Stimulated activated naive CD8-positive, alpha-beta T cell treated with anti-CD3 and anti-CD28 coated beads, Interleukin-15, amount 100 ng/mL, for 72 hours (primary cell): ENCODE measurements at regions not wholly inside any gene's neighbourhood (a gene's known extent, or its start where the extent isn't known, plus 50 kb on each side); places are given as distances from the start of the nearest gene placed in this dataset.
A peak's percentile ranks its signal among the peaks of the same experiment; 100 is the strongest.
"Not testable (repeated sequence)": the region's sequence is repeated elsewhere in the genome, so short reads cannot be mapped to it uniquely, and the experiment has no call there.

Experiments used
- ATAC-seq: fragments of 150-1000 bp; cut with Tn5 transposase; 2 replicates; pipeline ENCODE4 v1.10.0; 2021; ENCODE audit warnings: mild to moderate bottlenecking, moderate library complexity
- DNase-seq, 2 donors: peaks; one replicate each; pipeline ENCODE4 v3.0.0; 2021 to 2022
- H3K27ac Mint-ChIP-seq, 2 donors: one replicate each; pipeline ENCODE4 v1.8.0; 2022; ENCODE audit warnings: mild to moderate bottlenecking in 2 of 2, mixed read lengths in 2 of 2, moderate library complexity in 2 of 2
- H3K27me3 Mint-ChIP-seq: one replicate; pipeline ENCODE4 v1.8.0; 2022; ENCODE audit warnings: mixed read lengths
- H3K4me1 Mint-ChIP-seq: one replicate; pipeline ENCODE4 v1.8.0; 2022; ENCODE audit warnings: mild to moderate bottlenecking, mixed read lengths
- H3K4me3 Mint-ChIP-seq, 2 donors: one replicate each; pipeline ENCODE4 v1.8.0; 2022; ENCODE audit warnings: mild to moderate bottlenecking in 2 of 2, mixed read lengths in 2 of 2, moderate library complexity in 1 of 2
- H3K9me3 Mint-ChIP-seq, 2 donors: one replicate each; pipeline ENCODE4 v1.8.0; 2022; ENCODE audit warnings: mixed read lengths in 2 of 2

DNA sequence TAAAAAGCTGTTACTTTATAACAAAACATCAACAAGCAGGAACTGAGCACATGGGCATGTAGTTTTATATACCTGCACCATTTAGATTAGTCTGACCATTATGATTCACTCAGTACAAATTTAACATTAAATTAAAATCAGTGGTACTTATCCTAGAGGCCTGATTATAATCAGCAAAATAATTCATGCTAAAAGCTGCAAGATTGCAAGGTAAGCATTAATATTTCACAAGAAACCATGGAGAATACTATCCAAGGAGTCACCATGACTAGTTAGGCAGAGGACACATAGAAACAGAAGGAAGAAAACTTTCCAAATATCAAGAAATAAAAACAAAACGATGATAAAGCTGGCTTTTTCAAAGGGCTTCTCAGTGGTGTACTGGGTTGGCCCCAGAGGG, 297.5 kb downstream of the KLF13 start:
- H3K27me3 Mint-ChIP-seq = peaks cover 27% of the 10 kb centered on the region
- not testable (repeated sequence) for H3K27ac Mint-ChIP-seq, H3K4me1 Mint-ChIP-seq

GRCh38 chr15:31635715-31636114, 309.1 kb downstream of the KLF13 start:
- not testable (repeated sequence) for H3K4me1 Mint-ChIP-seq, DNase-seq, H3K4me3 Mint-ChIP-seq, ATAC-seq
- Mint-ChIP-seq H3K9me3 (peaks cover 4 to 12% of the 10 kb centered on the region in 2 donors), H3K27ac (peak overlapping the region in 1 of 2 donors; percentile 34), H3K27me3 (peaks cover 59% of the 10 kb centered on the region)

More for the DNA sequence above, 297.5 kb downstream of the KLF13 start:
- DNase-seq, H3K9me3 Mint-ChIP-seq, H3K4me3 Mint-ChIP-seq, ATAC-seq: not testable (repeated sequence)

- not testable (repeated sequence) for H3K27ac Mint-ChIP-seq, H3K4me3 Mint-ChIP-seq
Measured at GRCh38 chr15:31636911-31637310, 310.3 kb downstream of the KLF13 start.

GRCh38 chr15:31643955-31644354, 317.3 kb downstream of the KLF13 start:
- not testable (repeated sequence) for H3K4me1 Mint-ChIP-seq, DNase-seq, H3K4me3 Mint-ChIP-seq, ATAC-seq, H3K9me3 Mint-ChIP-seq
- peak overlapping the region in 1 of 2 donors; percentile 92 for H3K27ac Mint-ChIP-seq
- peaks cover 54% of the 10 kb centered on the region for H3K27me3 Mint-ChIP-seq

More at GRCh38 chr15:31636911-31637310, 310.3 kb downstream of the KLF13 start:
- Mint-ChIP-seq H3K9me3 (peaks cover 4 to 12% of the 10 kb centered on the region in 2 donors), H3K27me3 (peaks cover 48% of the 10 kb centered on the region)
- not testable (repeated sequence) for ATAC-seq, H3K4me1 Mint-ChIP-seq, DNase-seq

DNA sequence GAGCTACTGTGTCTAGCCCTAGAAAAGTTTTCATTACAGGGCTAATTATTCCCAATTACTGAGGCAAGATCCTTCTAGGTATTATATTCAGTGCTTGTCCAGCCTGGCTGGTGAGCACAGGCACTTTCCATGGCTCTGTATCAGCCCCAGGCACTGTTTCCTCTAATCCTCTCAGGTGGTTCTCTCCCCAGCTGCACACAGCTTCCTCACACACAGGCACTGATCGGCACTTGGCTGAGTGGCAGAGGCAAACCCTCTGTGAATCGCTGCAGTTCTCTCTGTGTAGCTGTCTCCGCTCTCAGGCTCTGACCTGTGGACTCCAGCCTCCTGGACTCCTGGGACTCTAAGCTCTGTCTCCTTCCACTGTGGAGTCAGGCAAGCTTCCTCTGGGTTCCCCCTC, 318.1 kb downstream of the KLF13 start:
- peak overlapping the region in 1 of 2 donors; percentile 28 for H3K27ac Mint-ChIP-seq
- not testable (repeated sequence) for ATAC-seq, H3K4me3 Mint-ChIP-seq, H3K9me3 Mint-ChIP-seq, H3K4me1 Mint-ChIP-seq, DNase-seq
- H3K27me3 Mint-ChIP-seq = peaks cover 58% of the 10 kb centered on the region

DNA sequence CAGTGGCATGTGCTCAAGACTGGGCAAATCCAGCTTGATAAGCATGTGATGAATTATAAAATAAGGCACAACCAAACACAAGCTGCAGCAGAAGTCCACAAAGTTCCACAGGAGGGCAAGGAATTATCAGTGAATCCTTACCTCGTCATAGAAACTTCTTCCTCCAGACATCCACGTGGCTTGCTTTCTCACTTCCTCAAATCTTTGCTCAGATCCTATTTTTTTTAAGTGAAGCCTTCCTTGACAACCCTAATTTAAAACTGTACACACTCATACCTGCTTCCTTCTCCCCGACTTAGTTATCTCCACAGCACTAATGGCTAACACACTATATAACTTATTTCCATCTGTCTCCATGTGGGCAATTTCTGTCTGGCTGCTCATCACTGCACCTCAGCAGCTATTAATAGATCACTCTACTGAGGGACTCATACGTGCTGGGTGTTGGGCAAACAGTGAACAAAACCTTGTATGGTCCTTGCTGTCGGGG, 320.7 kb downstream of the KLF13 start:
- H3K27me3 Mint-ChIP-seq = peaks cover 52% of the 10 kb centered on the region

DNA sequence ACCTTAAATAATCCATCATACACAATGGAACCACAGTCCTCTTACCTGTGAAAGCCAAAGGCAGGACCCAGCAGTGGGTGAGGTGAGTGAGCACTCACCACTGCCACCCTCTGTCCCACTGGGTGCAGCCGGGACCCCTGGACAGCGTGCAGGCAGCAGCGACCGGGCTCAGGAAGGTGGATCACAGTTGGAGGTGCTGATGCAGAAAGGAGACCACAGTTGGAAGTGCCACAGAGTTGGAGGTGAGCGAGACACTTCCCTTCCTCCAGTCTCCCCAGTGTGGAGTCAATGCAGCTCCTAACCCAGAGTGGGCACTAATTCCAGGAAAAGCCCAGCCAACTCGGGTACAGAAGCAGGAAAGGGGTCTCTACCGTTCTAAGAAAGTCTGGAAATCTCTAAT, 323.0 kb downstream of the KLF13 start:
- DNase-seq, H3K9me3 Mint-ChIP-seq, H3K27ac Mint-ChIP-seq, H3K4me1 Mint-ChIP-seq, H3K4me3 Mint-ChIP-seq, ATAC-seq: not testable (repeated sequence)
- peaks cover 40% of the 10 kb centered on the region for H3K27me3 Mint-ChIP-seq

More for the DNA sequence above, 320.7 kb downstream of the KLF13 start:
- ATAC-seq, H3K27ac Mint-ChIP-seq, H3K9me3 Mint-ChIP-seq, DNase-seq, H3K4me3 Mint-ChIP-seq, H3K4me1 Mint-ChIP-seq: not testable (repeated sequence)

GRCh38 chr15:31650055-31650701, 323.5 kb downstream of the KLF13 start:
- peak; percentile 33 to 55 for DNase-seq
- peaks cover 35% of the 10 kb centered on the region for H3K27me3 Mint-ChIP-seq
- not testable (repeated sequence) for H3K9me3 Mint-ChIP-seq, H3K27ac Mint-ChIP-seq, H3K4me3 Mint-ChIP-seq, H3K4me1 Mint-ChIP-seq
- ATAC-seq = peak; percentile 68

DNA sequence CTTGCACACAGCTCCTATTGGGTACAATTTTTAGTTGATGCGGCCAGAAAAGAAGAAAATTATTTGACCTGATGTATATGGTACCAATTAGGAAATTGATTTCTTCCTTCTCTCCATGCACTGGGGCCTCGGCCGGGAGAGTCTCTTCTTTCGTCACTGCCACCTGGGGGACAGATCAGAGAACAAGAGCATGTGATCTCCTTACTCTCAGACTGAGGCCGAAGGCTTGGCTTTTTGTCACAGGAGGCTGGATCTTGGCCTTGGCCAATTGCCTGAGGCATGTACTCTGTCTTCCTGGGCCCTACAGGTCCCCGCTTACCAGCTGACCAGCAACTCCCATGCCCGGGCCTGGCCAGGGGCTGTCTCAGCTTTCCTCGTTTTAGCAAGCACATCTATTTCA, 330.3 kb downstream of the KLF13 start:
- not testable (repeated sequence) for H3K4me3 Mint-ChIP-seq, ATAC-seq, H3K27me3 Mint-ChIP-seq, H3K4me1 Mint-ChIP-seq, DNase-seq, H3K27ac Mint-ChIP-seq, H3K9me3 Mint-ChIP-seq

GRCh38 chr15:31660816-31661215, 334.2 kb downstream of the KLF13 start:
- no peaks in the 10 kb centered on the region for H3K4me1 Mint-ChIP-seq
- H3K27ac Mint-ChIP-seq = no peak overlapping the region
- no peak for DNase-seq
- H3K27me3 Mint-ChIP-seq = peaks cover 18% of the 10 kb centered on the region
- peaks cover 0 to 4% of the 10 kb centered on the region in 2 donors for H3K9me3 Mint-ChIP-seq
- no peak overlapping the region for H3K4me3 Mint-ChIP-seq
- no peak for ATAC-seq

DNA sequence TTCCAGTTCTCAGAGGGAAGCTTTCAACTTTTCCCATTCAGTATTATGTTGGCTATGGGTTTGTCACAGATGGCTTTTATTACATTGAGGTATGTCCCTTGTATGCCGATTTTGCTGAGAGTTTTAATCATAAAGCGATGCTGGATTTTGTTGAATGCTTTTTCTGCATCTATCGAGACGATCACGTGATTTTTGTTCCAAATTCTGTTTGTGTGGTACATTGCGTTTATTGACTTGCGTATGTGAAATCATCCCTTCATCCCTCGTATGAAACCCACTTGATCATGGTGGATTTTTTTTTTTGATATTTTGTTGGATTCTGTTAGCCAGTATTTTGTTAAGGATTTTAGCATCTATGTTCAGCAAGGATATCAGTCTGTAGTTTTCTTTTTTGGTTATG, 339.1 kb downstream of the KLF13 start:
- not testable (repeated sequence) for H3K27ac Mint-ChIP-seq, H3K4me3 Mint-ChIP-seq, H3K9me3 Mint-ChIP-seq, H3K4me1 Mint-ChIP-seq, ATAC-seq, DNase-seq
- peaks cover 43% of the 10 kb centered on the region for H3K27me3 Mint-ChIP-seq

- H3K4me1 Mint-ChIP-seq, H3K9me3 Mint-ChIP-seq, DNase-seq, ATAC-seq, H3K27ac Mint-ChIP-seq, H3K4me3 Mint-ChIP-seq: not testable (repeated sequence)
- H3K27me3 Mint-ChIP-seq = peaks cover 46% of the 10 kb centered on the region
Measured at GRCh38 chr15:31669158-31669908, 342.7 kb downstream of the KLF13 start.

DNA sequence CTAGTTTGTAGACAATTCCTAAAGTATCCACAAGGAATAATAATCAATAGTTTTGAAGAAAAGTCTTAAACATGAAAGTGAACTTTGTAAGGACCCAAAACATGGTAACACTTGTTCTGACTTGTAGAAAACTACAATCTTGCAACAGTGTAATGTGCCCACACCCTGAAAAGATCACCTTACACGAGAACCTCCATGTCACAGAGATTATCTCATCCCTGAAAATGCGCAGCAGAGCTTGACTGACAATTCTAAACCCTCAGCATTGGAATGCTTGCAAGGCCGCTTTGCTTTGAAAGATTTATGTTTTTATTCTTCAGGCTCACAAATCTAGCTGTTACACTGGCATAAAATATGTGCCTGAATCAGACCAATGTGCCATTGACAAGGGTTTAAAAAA, 346.6 kb downstream of the KLF13 start:
- not testable (repeated sequence) for H3K4me3 Mint-ChIP-seq, DNase-seq, H3K4me1 Mint-ChIP-seq, H3K9me3 Mint-ChIP-seq, H3K27ac Mint-ChIP-seq, ATAC-seq
- peaks cover 28% of the 10 kb centered on the region for H3K27me3 Mint-ChIP-seq

DNA sequence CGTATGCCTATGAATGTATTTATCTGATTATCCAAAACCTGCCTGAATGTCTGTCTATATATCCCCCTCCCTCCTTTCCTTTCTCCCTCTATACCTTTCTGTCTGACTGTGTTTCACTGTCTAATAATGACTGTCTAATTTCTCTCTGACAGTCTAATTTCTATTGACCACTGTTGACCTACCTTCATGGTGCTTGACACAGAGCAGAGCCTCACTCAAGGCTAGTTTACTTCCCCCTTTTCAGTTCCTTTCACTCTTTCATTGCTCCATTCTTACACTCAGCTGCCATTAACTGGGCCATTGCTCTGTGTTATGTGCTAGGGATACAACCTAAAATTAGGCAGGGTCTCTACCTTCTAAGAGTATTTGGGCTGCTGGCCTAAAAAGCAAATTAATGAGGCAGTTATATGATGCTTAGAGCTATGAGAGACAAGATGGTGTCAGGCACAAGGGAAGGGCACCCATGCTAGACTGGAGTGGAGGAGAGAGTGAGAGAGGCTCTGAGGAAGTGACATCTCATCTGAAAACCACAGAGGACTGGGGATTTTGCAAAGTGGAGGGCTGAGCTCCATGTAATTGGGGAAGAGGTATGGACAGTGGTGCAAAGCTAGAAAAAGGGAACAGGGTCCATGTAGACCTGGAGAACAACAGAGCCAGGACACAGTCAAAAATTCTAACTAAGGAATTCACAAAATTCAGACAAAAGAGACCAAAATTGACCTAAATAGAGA, 348.6 kb upstream of the CHRNA7 start:
- H3K27me3 Mint-ChIP-seq, H3K4me1 Mint-ChIP-seq, H3K4me3 Mint-ChIP-seq, H3K27ac Mint-ChIP-seq, DNase-seq, ATAC-seq, H3K9me3 Mint-ChIP-seq: not testable (repeated sequence)

GRCh38 chr15:31687088-31687487, 343.2 kb upstream of the CHRNA7 start:
- H3K9me3 Mint-ChIP-seq, DNase-seq, H3K27ac Mint-ChIP-seq, ATAC-seq, H3K4me3 Mint-ChIP-seq, H3K27me3 Mint-ChIP-seq, H3K4me1 Mint-ChIP-seq: not testable (repeated sequence)
